SK-N-SH treated with all-trans-retinoic acid at 6 μM for 48 hours (cell line): ENCODE measurements at regions not wholly inside any gene's neighbourhood (a gene's known extent, or its start where the extent isn't known, plus 50 kb on each side); places are given as distances from the start of the nearest gene placed in this dataset.
A peak's percentile ranks its signal among the peaks of the same experiment; 100 is the strongest.
"Not testable (repeated sequence)": the region's sequence is repeated elsewhere in the genome, so short reads cannot be mapped to it uniquely, and the experiment has no call there.

Source experiments
- ATAC-seq: fragments of 200-7000 bp; cut with Tn5 transposase; 3 replicates; pipeline ENCODE4 v1.9.1; 2020; ENCODE audit warnings: mild to moderate bottlenecking, moderate library complexity
- ARNTL ChIP-seq: fragments of 450-650 bp; formaldehyde crosslinking; IDR thresholded peaks from 2 replicates; pipeline ENCODE4 v1.5.0; 2020; ENCODE audit warnings: low read depth, mild to moderate bottlenecking, moderate library complexity, borderline replicate concordance
- BACH2 ChIP-seq: fragments of 250-450 bp; sonication (Bioruptor Pico); IDR thresholded peaks from 2 replicates; pipeline ENCODE4 v1.9.0; 2021; ENCODE audit warnings: mild to moderate bottlenecking, borderline replicate concordance
- CSDC2 ChIP-seq: fragments of 250-450 bp; sonication (Bioruptor Pico); IDR thresholded peaks from 2 replicates; pipeline ENCODE4 v1.5.0; 2020; ENCODE audit warnings: mild to moderate bottlenecking, moderate library complexity
- ESRRG ChIP-seq: fragments of 250-450 bp; sonication (Bioruptor Pico); IDR thresholded peaks from 2 replicates; pipeline ENCODE4 v1.6.1; 2021; ENCODE audit warnings: mild to moderate bottlenecking
- GLIS3 ChIP-seq: fragments of 250-450 bp; sonication (Bioruptor Pico); IDR thresholded peaks from 2 replicates; pipeline ENCODE4 v1.5.0; 2020; ENCODE audit warnings: mild to moderate bottlenecking, moderate library complexity
- ISL1 ChIP-seq: fragments of 250-450 bp; sonication (Bioruptor Pico); IDR thresholded peaks from 2 replicates; pipeline ENCODE4 v2.1.2; 2022; ENCODE audit warnings: mild to moderate bottlenecking, moderate library complexity
- OSR1 ChIP-seq: fragments of 250-450 bp; sonication (Bioruptor Pico); IDR thresholded peaks from 2 replicates; pipeline ENCODE4 v1.8.0; 2022; ENCODE audit warnings: moderate library complexity, mild to moderate bottlenecking, inconsistent platforms
- RARB ChIP-seq: fragments of 250-450 bp; sonication (Bioruptor Pico); IDR thresholded peaks from 2 replicates; pipeline ENCODE4 v1.8.0; 2021; ENCODE audit warnings: mild to moderate bottlenecking, moderate library complexity
- SNAI2 ChIP-seq: fragments of 250-450 bp; sonication (Bioruptor Pico); IDR thresholded peaks from 2 replicates; pipeline ENCODE4 v1.5.0; 2020; ENCODE audit warnings: mild to moderate bottlenecking, moderate library complexity
- TCF4 ChIP-seq: fragments of 250-450 bp; sonication (Bioruptor Pico); IDR thresholded peaks from 2 replicates; pipeline ENCODE4 v1.8.0; 2021; ENCODE audit warnings: mild to moderate bottlenecking, moderate library complexity, borderline replicate concordance
- TOX ChIP-seq: fragments of 250-450 bp; sonication (Bioruptor Pico); IDR thresholded peaks from 2 replicates; pipeline ENCODE4 v1.8.0; 2021; ENCODE audit warnings: mild to moderate bottlenecking, moderate library complexity, borderline replicate concordance
- ZC3H10 ChIP-seq: fragments of 250-450 bp; sonication (Bioruptor Pico); IDR thresholded peaks from 2 replicates; pipeline ENCODE4 v1.5.1; 2021; ENCODE audit warnings: mild to moderate bottlenecking, moderate library complexity
- ZFP3 ChIP-seq: fragments of 250-450 bp; sonication (Bioruptor Pico); IDR thresholded peaks from 2 replicates; pipeline ENCODE4 v1.5.0; 2020; ENCODE audit warnings: mild to moderate bottlenecking, moderate library complexity
- ZFP30 ChIP-seq: fragments of 450-650 bp; formaldehyde crosslinking; IDR thresholded peaks from 2 replicates; pipeline ENCODE4 v1.5.0; 2022; ENCODE audit warnings: mild to moderate bottlenecking, moderate library complexity
- ZNF565 ChIP-seq: fragments of 450-650 bp; formaldehyde crosslinking; conservative IDR thresholded peaks from 2 replicates; pipeline ENCODE4 v1.5.0; 2020; ENCODE audit warnings: low read depth, mild to moderate bottlenecking, moderate library complexity
- ZNF70 ChIP-seq: fragments of 450-650 bp; formaldehyde crosslinking; IDR thresholded peaks from 2 replicates; pipeline ENCODE4 v1.5.0; 2020; ENCODE audit warnings: mild to moderate bottlenecking, moderate library complexity
- ZNF8 ChIP-seq: fragments of 450-650 bp; formaldehyde crosslinking; IDR thresholded peaks from 2 replicates; pipeline ENCODE4 v1.5.0; 2020; ENCODE audit warnings: mild to moderate bottlenecking, moderate library complexity
- TF ChIP-seq, protein P1 (sequence below): fragments of 250-450 bp; sonication (Bioruptor Pico); IDR thresholded peaks from 2 replicates; pipeline ENCODE4 v1.5.0; 2020; ENCODE audit warnings: mild to moderate bottlenecking, moderate library complexity
- TF ChIP-seq, protein P2 (sequence below): fragments of 250-450 bp; sonication (Bioruptor Pico); IDR thresholded peaks from 2 replicates; pipeline ENCODE4 v1.5.1; 2020; ENCODE audit warnings: low read depth, mild to moderate bottlenecking, moderate library complexity
- TF ChIP-seq, protein P3 (sequence below): fragments of 250-450 bp; sonication (Bioruptor Pico); IDR thresholded peaks from 2 replicates; pipeline ENCODE4 v1.8.0; 2020; ENCODE audit warnings: mild to moderate bottlenecking, moderate library complexity, borderline replicate concordance

DNA sequence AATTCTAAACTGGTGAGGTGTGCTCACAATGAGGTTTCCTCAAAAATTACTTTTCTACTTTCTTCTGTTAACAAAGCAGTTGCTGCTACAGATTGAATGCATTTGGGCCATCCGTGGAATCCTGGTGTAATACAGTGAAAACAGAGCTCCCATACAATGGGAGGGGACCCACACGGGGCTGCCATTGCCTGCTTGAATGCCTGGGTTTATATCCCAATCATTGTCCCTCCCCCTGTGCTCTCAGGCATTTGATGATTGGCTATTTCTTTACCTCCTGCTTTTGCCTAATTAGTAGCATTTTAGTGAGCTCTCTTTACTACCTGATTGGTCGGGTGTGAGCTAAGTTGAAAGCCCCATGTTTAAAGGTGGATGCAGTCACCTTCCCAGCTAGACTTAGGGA is 52.9 kb upstream of the CSF1 start:
- ATAC-seq = not testable (repeated sequence)

- not testable (repeated sequence) for ATAC-seq
Measured at GRCh38 chr1:109855986-109856385, 54.7 kb upstream of the CSF1 start.

GRCh38 chr1:109853972-109854371 is 56.7 kb upstream of the CSF1 start:
- not testable (repeated sequence) for ATAC-seq

GRCh38 chr1:109852221-109853015 is 58.2 kb upstream of the CSF1 start:
- ATAC-seq = peak; percentile 37; the same call in 1 of the 3 replicates

- ATAC-seq = no peak
- TF ChIP-seq ZNF70 (CRISPR knock-in tag) (no peak), ZFP30 (CRISPR knock-in tag) (no peak), BACH2 (CRISPR knock-in tag) (no peak), ZC3H10 (CRISPR knock-in tag) (no peak), GLIS3 (no peak)
Measured at GRCh38 chr1:109850827-109851226, 59.8 kb upstream of the CSF1 start.

DNA sequence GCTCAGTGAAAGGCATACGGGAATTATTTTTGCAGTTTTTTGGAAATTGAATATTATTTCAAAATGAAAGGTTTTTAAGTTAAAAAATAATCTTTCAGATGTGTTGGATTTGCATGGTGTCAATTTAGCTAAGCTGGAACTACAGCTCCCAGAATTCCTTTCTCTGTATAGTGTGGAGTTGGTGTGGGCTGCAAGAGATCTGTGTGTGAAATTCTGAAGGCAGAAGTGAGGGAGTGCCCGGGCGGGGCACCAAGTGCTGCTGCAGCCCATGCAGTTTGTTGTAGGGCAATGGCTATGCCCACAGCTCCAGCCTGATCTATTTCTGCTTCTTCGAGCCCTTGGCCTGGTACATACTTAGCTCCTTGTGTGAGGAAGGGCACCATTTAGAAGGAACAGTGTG is 60.5 kb upstream of the CSF1 start:
- ATAC-seq = 0 out of 3 replicates have a peak, but pooled peaks have one; percentile 36
- TF ChIP-seq ZNF8 (no peak), TOX (CRISPR knock-in tag) (no peak), RARB (CRISPR knock-in tag) (no peak), ZNF70 (CRISPR knock-in tag) (no peak), ESRRG (CRISPR knock-in tag) (no peak), ZC3H10 (CRISPR knock-in tag) (no peak)
- TF ChIP-seq, protein P1, sequence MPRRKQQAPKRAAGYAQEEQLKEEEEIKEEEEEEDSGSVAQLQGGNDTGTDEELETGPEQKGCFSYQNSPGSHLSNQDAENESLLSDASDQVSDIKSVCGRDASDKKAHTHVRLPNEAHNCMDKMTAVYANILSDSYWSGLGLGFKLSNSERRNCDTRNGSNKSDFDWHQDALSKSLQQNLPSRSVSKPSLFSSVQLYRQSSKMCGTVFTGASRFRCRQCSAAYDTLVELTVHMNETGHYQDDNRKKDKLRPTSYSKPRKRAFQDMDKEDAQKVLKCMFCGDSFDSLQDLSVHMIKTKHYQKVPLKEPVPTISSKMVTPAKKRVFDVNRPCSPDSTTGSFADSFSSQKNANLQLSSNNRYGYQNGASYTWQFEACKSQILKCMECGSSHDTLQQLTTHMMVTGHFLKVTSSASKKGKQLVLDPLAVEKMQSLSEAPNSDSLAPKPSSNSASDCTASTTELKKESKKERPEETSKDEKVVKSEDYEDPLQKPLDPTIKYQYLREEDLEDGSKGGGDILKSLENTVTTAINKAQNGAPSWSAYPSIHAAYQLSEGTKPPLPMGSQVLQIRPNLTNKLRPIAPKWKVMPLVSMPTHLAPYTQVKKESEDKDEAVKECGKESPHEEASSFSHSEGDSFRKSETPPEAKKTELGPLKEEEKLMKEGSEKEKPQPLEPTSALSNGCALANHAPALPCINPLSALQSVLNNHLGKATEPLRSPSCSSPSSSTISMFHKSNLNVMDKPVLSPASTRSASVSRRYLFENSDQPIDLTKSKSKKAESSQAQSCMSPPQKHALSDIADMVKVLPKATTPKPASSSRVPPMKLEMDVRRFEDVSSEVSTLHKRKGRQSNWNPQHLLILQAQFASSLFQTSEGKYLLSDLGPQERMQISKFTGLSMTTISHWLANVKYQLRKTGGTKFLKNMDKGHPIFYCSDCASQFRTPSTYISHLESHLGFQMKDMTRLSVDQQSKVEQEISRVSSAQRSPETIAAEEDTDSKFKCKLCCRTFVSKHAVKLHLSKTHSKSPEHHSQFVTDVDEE (CRISPR knock-in tag) = no peak
- TF ChIP-seq, protein P2, sequence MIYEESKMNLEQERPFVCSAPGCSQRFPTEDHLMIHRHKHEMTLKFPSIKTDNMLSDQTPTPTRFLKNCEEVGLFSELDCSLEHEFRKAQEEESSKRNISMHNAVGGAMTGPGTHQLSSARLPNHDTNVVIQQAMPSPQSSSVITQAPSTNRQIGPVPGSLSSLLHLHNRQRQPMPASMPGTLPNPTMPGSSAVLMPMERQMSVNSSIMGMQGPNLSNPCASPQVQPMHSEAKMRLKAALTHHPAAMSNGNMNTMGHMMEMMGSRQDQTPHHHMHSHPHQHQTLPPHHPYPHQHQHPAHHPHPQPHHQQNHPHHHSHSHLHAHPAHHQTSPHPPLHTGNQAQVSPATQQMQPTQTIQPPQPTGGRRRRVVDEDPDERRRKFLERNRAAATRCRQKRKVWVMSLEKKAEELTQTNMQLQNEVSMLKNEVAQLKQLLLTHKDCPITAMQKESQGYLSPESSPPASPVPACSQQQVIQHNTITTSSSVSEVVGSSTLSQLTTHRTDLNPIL = no peak

DNA sequence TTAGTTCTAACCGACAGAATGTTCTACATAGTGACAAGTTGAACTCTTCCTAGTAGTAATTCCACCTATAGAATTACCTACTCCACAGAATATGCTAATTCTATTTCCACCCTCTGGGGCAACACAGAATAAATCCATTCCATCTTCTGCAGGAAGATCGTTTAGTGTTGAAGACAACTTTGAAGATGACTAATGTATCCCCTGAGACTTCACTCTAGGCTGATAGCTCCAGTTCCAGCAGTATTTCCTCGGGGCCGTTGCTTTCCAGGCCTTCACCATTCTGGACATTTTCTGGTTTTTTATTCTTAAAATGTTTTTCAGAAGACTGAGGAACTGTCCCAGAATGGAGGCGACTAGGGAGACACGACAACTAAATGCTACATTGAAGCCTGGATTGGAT is 61.0 kb upstream of the CSF1 start:
- no peak for ATAC-seq
- TF ChIP-seq TOX (CRISPR knock-in tag) (no peak), ARNTL (CRISPR knock-in tag) (no peak), ZFP3 (CRISPR knock-in tag) (no peak), TCF4 (CRISPR knock-in tag) (no peak), CSDC2 (CRISPR knock-in tag) (no peak), ZC3H10 (CRISPR knock-in tag) (no peak), GLIS3 (no peak), BACH2 (CRISPR knock-in tag) (no peak), ZNF8 (no peak), SNAI2 (CRISPR knock-in tag) (no peak), ZNF70 (CRISPR knock-in tag) (no peak), ZNF565 (CRISPR knock-in tag) (no peak), ESRRG (CRISPR knock-in tag) (no peak), OSR1 (CRISPR knock-in tag) (no peak), ISL1 (CRISPR knock-in tag) (no peak)
- TF ChIP-seq, protein P1 (CRISPR knock-in tag) = no peak
- TF ChIP-seq, protein P3, sequence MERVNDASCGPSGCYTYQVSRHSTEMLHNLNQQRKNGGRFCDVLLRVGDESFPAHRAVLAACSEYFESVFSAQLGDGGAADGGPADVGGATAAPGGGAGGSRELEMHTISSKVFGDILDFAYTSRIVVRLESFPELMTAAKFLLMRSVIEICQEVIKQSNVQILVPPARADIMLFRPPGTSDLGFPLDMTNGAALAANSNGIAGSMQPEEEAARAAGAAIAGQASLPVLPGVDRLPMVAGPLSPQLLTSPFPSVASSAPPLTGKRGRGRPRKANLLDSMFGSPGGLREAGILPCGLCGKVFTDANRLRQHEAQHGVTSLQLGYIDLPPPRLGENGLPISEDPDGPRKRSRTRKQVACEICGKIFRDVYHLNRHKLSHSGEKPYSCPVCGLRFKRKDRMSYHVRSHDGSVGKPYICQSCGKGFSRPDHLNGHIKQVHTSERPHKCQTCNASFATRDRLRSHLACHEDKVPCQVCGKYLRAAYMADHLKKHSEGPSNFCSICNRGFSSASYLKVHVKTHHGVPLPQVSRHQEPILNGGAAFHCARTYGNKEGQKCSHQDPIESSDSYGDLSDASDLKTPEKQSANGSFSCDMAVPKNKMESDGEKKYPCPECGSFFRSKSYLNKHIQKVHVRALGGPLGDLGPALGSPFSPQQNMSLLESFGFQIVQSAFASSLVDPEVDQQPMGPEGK (CRISPR knock-in tag) = no peak
- TF ChIP-seq, protein P2 = no peak
- TF ChIP-seq, all 23 proteins: peak for 0
